Stimulated activated naive CD4-positive, alpha-beta T cell (primary cell): ENCODE measurements at regions not wholly inside any gene's neighbourhood (a gene's known extent, or its start where the extent isn't known, plus 50 kb on each side); places are given as distances from the start of the nearest gene placed in this dataset.
"Not testable (repeated sequence)": the region's sequence is repeated elsewhere in the genome, so short reads cannot be mapped to it uniquely, and the experiment has no call there.

ENCODE experiments used
- DNase-seq, 6 experiments: peaks; one replicate each; lab custom pipeline; 2025; lab: John Stamatoyannopoulos, UW

- DNase-seq: no peak
Measured at GRCh38 chr10:36872702-36873393, 252.6 kb upstream of the ANKRD30A start.

GRCh38 chr10:36840788-36841187 is 284.6 kb upstream of the ANKRD30A start:
- no peak for DNase-seq

GRCh38 chr10:36837416-36837815 is 288.0 kb upstream of the ANKRD30A start:
- DNase-seq: no peak

GRCh38 chr10:36819781-36820180 is 305.6 kb upstream of the ANKRD30A start:
- DNase-seq: no peak

- DNase-seq: no peak
Measured at GRCh38 chr10:36817898-36818297, 307.5 kb upstream of the ANKRD30A start.

- DNase-seq: no peak
Measured at GRCh38 chr10:36808625-36809362, 316.6 kb upstream of the ANKRD30A start.

- DNase-seq: no peak
Measured at GRCh38 chr10:36803229-36803628, 322.2 kb upstream of the ANKRD30A start.

- no peak for DNase-seq
Measured at GRCh38 chr10:36802490-36803153, 322.8 kb upstream of the ANKRD30A start.

GRCh38 chr10:36801660-36802059 is 323.7 kb upstream of the ANKRD30A start:
- DNase-seq: no peak

GRCh38 chr10:36794981-36795380 is 330.4 kb upstream of the ANKRD30A start:
- DNase-seq: no peak

- DNase-seq: no peak
Measured at GRCh38 chr10:36789974-36790373, 335.4 kb upstream of the ANKRD30A start.

GRCh38 chr10:36788152-36788551 is 337.2 kb upstream of the ANKRD30A start:
- no peak for DNase-seq

GRCh38 chr10:36783400-36783799 is 342.0 kb upstream of the ANKRD30A start:
- DNase-seq: no peak

GRCh38 chr10:36781570-36781969 is 343.8 kb upstream of the ANKRD30A start:
- DNase-seq: no peak

GRCh38 chr10:36780158-36780557 is 345.2 kb upstream of the ANKRD30A start:
- DNase-seq: no peak

GRCh38 chr10:36779238-36779846 is 346.1 kb upstream of the ANKRD30A start:
- no peak for DNase-seq

GRCh38 chr10:36778651-36779050 is 346.7 kb upstream of the ANKRD30A start:
- DNase-seq: no peak

GRCh38 chr10:36773652-36774051 is 351.7 kb upstream of the ANKRD30A start:
- no peak for DNase-seq

- no peak for DNase-seq
Measured at GRCh38 chr10:36771725-36772124, 353.7 kb upstream of the ANKRD30A start.

- not testable (repeated sequence) for DNase-seq
Measured at GRCh38 chr10:36769741-36770140, 355.7 kb upstream of the ANKRD30A start.

- DNase-seq: no peak
Measured at GRCh38 chr10:36766940-36767339, 358.5 kb upstream of the ANKRD30A start.

- DNase-seq: no peak
Measured at GRCh38 chr10:36766415-36766810, 359.0 kb upstream of the ANKRD30A start.
